Activated B cell treated with CpG ODN at 0.5 μM for 24 hours (primary cell): ENCODE measurements at regions not wholly inside any gene's neighbourhood (a gene's known extent, or its start where the extent isn't known, plus 50 kb on each side); places are given as distances from the start of the nearest gene placed in this dataset.

Experiments used
- ATAC-seq: fragments of 200-7000 bp; cut with Tn5 transposase; one replicate; pipeline ENCODE4 v1.10.0; 2021; ENCODE audit warnings: low read depth, mild to moderate bottlenecking, moderate library complexity
- CTCF ChIA-PET: fragments of 350-600 bp; sonication (Branson Sonifier 250); formaldehyde crosslinking; loops from one replicate; lab custom pipeline; 2021; ENCODE audit warnings: antibody characterized with exemption; lab: Charles Lee
- POLR2A ChIA-PET: fragments of 350-600 bp; sonication (Branson Sonifier 250); formaldehyde crosslinking; loops from one replicate; lab custom pipeline; 2021; ENCODE audit warnings: antibody characterized with exemption; lab: Charles Lee
- DNase-seq: peaks from one replicate; pipeline ENCODE4 v3.0.0; 2022
- H3K27ac Mint-ChIP-seq: one replicate; pipeline ENCODE4 v1.8.0; 2020; ENCODE audit warnings: mixed read lengths
- H3K27me3 Mint-ChIP-seq: one replicate; pipeline ENCODE4 v1.8.0; 2021; ENCODE audit warnings: mixed read lengths
- H3K36me3 Mint-ChIP-seq: one replicate; pipeline ENCODE4 v1.8.0; 2021; ENCODE audit warnings: low read depth, mixed read lengths
- H3K4me1 Mint-ChIP-seq: one replicate; pipeline ENCODE4 v1.8.0; 2021; ENCODE audit warnings: mixed read lengths
- H3K4me3 Mint-ChIP-seq: one replicate; pipeline ENCODE4 v1.8.0; 2020; ENCODE audit warnings: mild to moderate bottlenecking, mixed read lengths
- H3K9me3 Mint-ChIP-seq: one replicate; pipeline ENCODE4 v1.8.0; 2020; ENCODE audit warnings: mixed read lengths
- intact Hi-C: fragments of 100-400 bp; cut with micrococcal nuclease; formaldehyde crosslinking; loops from one replicate; pipeline ENCODE4 v1.15.1; 2024
- TF ChIP-seq, protein P1 (sequence below): fragments of 200-600 bp; IDR thresholded peaks from one replicate; pipeline ENCODE4 v1.8.0; 2022; ENCODE audit warnings: antibody characterized with exemption, mild to moderate bottlenecking

DNA sequence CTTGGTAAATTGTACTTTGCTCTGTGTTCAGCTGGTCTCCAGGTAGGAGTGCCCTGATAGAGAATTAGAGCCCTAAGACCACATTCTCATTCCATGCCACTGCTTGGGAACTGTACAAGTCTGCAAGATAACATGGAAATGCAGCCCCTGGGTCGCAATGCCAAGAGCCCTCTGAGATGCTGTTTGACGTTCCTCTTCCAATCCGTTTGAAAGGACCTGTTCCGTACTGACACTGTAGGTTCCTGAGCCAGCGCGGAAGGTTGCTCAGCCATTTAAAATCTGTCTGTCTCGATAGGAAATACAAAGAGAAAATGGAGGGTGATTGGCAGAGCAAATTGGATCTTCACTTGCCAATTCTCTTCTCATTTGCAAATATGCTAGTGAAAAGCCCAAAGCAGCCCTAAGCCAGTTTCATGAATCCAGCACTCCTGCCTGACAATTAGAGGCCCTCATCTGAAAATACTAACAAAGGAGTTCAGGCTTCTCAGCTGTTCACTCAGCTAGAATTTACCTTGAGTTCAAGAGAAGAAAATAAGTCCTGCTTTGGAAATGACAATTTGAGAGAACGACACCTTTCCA lies 100.6 kb upstream of the AFDN start:
- ChIA-PET CTCF (no interaction called here), POLR2A (no interaction called here)
- TF ChIP-seq, protein P1, sequence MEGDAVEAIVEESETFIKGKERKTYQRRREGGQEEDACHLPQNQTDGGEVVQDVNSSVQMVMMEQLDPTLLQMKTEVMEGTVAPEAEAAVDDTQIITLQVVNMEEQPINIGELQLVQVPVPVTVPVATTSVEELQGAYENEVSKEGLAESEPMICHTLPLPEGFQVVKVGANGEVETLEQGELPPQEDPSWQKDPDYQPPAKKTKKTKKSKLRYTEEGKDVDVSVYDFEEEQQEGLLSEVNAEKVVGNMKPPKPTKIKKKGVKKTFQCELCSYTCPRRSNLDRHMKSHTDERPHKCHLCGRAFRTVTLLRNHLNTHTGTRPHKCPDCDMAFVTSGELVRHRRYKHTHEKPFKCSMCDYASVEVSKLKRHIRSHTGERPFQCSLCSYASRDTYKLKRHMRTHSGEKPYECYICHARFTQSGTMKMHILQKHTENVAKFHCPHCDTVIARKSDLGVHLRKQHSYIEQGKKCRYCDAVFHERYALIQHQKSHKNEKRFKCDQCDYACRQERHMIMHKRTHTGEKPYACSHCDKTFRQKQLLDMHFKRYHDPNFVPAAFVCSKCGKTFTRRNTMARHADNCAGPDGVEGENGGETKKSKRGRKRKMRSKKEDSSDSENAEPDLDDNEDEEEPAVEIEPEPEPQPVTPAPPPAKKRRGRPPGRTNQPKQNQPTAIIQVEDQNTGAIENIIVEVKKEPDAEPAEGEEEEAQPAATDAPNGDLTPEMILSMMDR, result no peak
- H3K9me3 Mint-ChIP-seq, result peaks cover 5% of the 10 kb centered on the region
- H3K36me3 Mint-ChIP-seq, result no peaks in the 10 kb centered on the region
- intact Hi-C loops, result no loop called here
- DNase-seq, result no peak
- no peak overlapping the region for H3K27ac Mint-ChIP-seq
- H3K4me3 Mint-ChIP-seq, result no peak overlapping the region
- no peaks in the 10 kb centered on the region for H3K4me1 Mint-ChIP-seq
- no peak for ATAC-seq
- peaks cover 9% of the 10 kb centered on the region for H3K27me3 Mint-ChIP-seq

DNA sequence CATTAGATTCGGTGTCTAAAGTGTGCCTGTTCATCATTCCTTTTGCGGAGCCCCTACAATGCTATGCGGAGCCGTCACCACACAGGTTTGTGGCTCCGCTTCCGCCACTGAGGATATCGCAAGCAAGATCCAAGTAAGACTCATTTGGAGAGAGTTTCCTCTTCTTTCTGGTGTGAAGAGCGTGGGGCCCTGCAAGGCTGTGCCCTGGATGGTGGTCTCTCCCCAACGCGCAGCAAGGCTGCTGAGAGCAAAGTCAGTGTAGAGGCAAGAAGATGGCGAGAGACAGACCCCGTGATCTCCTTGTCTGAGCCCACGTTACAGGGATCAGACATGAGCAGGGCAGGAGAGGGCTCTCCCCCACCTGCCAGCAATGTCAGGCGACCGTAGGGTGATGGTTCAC lies 96.3 kb upstream of the AFDN start:
- TF ChIP-seq, protein P1, result no peak
- no peaks in the 10 kb centered on the region for H3K9me3 Mint-ChIP-seq
- H3K4me3 Mint-ChIP-seq, result no peak overlapping the region
- intact Hi-C loops, result no loop called here
- H3K4me1 Mint-ChIP-seq, result peaks cover 4% of the 10 kb centered on the region
- CTCF ChIA-PET, result no interaction called here
- no peak for DNase-seq
- no peak for ATAC-seq
- H3K27me3 Mint-ChIP-seq, result peaks cover 5% of the 10 kb centered on the region
- H3K27ac Mint-ChIP-seq, result no peak overlapping the region
- H3K36me3 Mint-ChIP-seq, result no peaks in the 10 kb centered on the region
- POLR2A ChIA-PET, result no interaction called here

DNA sequence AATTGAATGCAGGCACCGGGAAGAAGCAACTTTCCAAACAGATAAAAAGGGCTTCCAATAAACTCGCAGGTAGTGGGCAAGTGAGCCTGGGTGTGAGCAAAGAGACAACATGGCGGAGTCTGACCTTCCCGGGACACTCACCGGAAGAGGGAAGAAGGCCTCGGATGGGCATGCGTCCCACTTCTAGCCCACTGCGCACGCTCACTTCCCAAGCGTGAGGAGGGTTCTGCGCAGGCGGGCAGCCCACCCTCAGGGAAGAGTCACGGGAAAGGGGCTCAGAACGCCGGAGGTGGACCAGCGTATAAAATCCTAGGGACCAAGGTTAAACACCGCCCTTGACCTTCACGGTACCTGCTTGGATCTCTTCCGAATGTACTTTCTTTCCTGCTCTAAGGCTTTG lies 95.5 kb upstream of the AFDN start:
- Mint-ChIP-seq H3K27me3 (peaks cover 8% of the 10 kb centered on the region), H3K9me3 (no peaks in the 10 kb centered on the region), H3K4me3 (no peak overlapping the region), H3K4me1 (peaks cover 4% of the 10 kb centered on the region), H3K36me3 (no peaks in the 10 kb centered on the region), H3K27ac (no peak overlapping the region)
- intact Hi-C loops, result no loop called here
- ChIA-PET POLR2A (no interaction called here), CTCF (no interaction called here)
- ATAC-seq (no peak), DNase-seq (no peak)
- TF ChIP-seq, protein P1, result no peak

DNA sequence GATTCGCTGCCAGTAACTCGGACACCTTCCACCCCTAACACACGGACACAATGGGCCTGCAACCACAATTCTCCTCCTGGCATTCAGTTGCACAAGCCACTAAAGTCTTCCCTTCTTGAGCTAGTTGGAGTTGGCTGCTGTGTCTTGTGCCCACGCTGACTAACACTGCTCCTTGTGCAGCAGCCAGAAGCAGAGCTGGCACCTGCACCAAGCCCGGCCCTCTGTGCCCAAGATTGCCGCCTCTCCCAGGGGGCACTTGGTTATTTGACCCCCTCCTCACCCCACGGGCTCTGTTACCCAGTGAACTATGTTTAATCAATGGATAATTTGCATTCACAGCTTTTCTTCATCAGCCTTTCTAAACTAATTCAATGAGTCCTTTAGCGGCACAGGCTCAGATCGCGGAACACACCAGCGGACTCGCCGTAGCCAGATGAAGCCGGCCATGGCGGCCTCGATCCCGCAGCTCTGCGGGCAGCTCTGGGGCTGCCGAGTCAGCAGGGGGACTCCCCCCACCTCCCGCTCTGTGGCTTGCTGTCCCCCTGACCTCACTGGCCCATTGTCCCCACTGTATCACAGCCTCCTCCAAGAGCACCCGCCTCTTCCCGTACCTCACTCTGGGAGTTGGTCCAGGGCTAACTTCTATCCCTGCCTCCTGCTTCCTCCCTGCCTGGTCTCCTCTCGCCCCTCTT lies 94.8 kb upstream of the AFDN start:
- no peak for DNase-seq
- H3K4me3 Mint-ChIP-seq, result no peak overlapping the region
- H3K4me1 Mint-ChIP-seq, result peaks cover 4% of the 10 kb centered on the region
- CTCF ChIA-PET, result no interaction called here
- peaks cover 8% of the 10 kb centered on the region for H3K27me3 Mint-ChIP-seq
- TF ChIP-seq, protein P1, result no peak
- no peaks in the 10 kb centered on the region for H3K36me3 Mint-ChIP-seq
- no peaks in the 10 kb centered on the region for H3K9me3 Mint-ChIP-seq
- POLR2A ChIA-PET, result no interaction called here
- no peak for ATAC-seq
- H3K27ac Mint-ChIP-seq, result no peak overlapping the region
- intact Hi-C loops, result no loop called here

DNA sequence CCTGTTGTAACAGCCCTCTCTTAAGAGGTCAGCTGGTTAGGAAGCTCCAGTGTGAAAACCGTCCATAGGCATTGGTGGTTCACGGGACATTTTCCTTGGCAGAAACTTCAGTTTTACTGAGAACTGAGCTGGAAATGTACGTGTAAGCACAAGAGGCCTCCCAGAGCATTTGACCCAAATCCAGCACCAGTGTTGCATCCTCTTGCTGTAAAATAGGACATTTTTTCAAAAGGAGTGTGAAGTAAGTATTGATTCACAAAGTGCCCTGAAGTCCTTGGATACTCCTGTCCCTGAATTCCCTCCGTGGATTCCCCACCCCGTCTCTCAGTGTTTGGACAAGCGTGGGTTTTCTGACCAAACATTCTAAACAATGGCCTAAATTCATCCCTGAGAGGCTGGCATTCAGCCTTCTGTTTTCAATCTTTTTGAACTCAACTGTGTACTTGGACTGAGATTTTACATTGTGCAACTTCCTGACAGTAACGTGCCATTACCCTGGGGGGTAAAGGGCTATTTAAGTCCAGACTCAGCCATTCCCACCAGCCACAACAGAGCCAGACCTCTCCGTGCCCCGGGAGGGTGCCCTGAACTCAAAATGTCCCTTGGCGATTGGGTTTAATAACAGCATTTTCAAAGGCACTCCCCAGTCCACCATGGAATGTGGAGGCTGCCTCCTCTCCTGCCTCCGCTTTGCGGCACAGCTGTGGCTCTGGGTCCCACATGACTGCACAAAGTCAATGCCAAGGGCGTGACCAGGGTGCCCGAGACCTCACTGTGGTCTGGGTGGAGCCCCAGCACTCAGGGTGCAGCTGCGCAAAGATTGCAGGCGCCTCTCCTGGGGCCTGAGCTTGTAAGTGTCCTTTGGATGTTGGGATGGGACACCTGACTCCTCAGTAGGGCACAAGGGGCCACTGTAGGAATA lies 92.7 kb upstream of the AFDN start:
- Mint-ChIP-seq H3K27me3 (peaks cover 13% of the 10 kb centered on the region), H3K27ac (no peak overlapping the region), H3K4me1 (peaks cover 4% of the 10 kb centered on the region), H3K4me3 (no peak overlapping the region), H3K9me3 (no peaks in the 10 kb centered on the region), H3K36me3 (no peaks in the 10 kb centered on the region)
- DNase-seq (no peak), ATAC-seq (no peak)
- TF ChIP-seq, protein P1, result no peak
- intact Hi-C loops, result no loop called here
- ChIA-PET POLR2A (no interaction called here), CTCF (no interaction called here)
